Retina (tissue), 1 donor: ENCODE measurements at regions not wholly inside any gene's neighbourhood (a gene's known extent, or its start where the extent isn't known, plus 50 kb on each side); places are given as distances from the start of the nearest gene placed in this dataset.
"Not testable (repeated sequence)": the region's sequence is repeated elsewhere in the genome, so short reads cannot be mapped to it uniquely, and the experiment has no call there.

Experiments used
- DNase-seq: peaks from one replicate; pipeline ENCODE4 v3.0.0-alpha.2; 2016

GRCh38 chrX:12060489-12061260 lies 77.6 kb upstream of the FRMPD4 start:
- no peak for DNase-seq

- peak; percentile 7 for DNase-seq
Observed at GRCh38 chrX:12065251-12065650, 73.0 kb upstream of the FRMPD4 start.

GRCh38 chrX:12076046-12076445 lies 62.2 kb upstream of the FRMPD4 start:
- DNase-seq, result no peak

GRCh38 chrX:12080265-12080664 lies 58.0 kb upstream of the FRMPD4 start:
- peak; percentile 34 for DNase-seq

GRCh38 chrX:12082959-12083358 lies 55.3 kb upstream of the FRMPD4 start:
- DNase-seq, result not testable (repeated sequence)
